GM12891 (cell line): ENCODE measurements at regions not wholly inside any gene's neighbourhood (a gene's known extent, or its start where the extent isn't known, plus 50 kb on each side); places are given as distances from the start of the nearest gene placed in this dataset.

Source experiments
- POLR2A ChIP-seq: IDR thresholded peaks from 2 replicates; pipeline ENCODE4 v1.6.1; 2011; ENCODE audit warnings: low read depth, low read length, control low read depth
- POLR2AphosphoS5 ChIP-seq: IDR thresholded peaks from 2 replicates; pipeline ENCODE4 v1.6.1; 2011; ENCODE audit warnings: low read depth, low read length, control low read depth
- SPI1 ChIP-seq: IDR thresholded peaks from 2 replicates; pipeline ENCODE4 v1.6.1; 2011; ENCODE audit warnings: low read depth, low read length, control low read depth

- no peak for TF ChIP-seq POLR2A
- TF ChIP-seq POLR2AphosphoS5: no peak
- no peak for TF ChIP-seq SPI1
Observed at GRCh38 chr17:79393358-79394052, 217.3 kb downstream of the RBFOX3 start.
